HEK293 (cell line): ENCODE measurements at regions not wholly inside any gene's neighbourhood (a gene's known extent, or its start where the extent isn't known, plus 50 kb on each side); places are given as distances from the start of the nearest gene placed in this dataset.

Source experiments
- CTCF ChIA-PET: fragments of 350-600 bp; formaldehyde crosslinking; extraction: SDS; loops from one replicate; lab custom pipeline; 2021; ENCODE audit warnings: antibody characterized with exemption; lab: Yijun Ruan, JAX
- POLR2A ChIA-PET: fragments of 300-600 bp; formaldehyde crosslinking; extraction: SDS; loops from one replicate; lab custom pipeline; 2020; ENCODE audit warnings: antibody characterized with exemption, inconsistent platforms; lab: Yijun Ruan, JAX
- H3K27ac ChIP-seq: fragments of 200-500 bp; sonication (Bioruptor generic); 2 replicates; pipeline ENCODE4 v1.5.1; 2014; ENCODE audit warnings: low read depth, low read length, control low read depth, inconsistent platforms; ENCODE audit errors: extremely low read depth
- H3K36me3 ChIP-seq, 2 experiments: fragments of 200-500 bp in 1 of 2; sonication (Bioruptor generic) in 1 of 2; 1 replicate in 1 of 2; 2 replicates in 1 of 2; pipeline ENCODE4 v1.5.1; 2014 to 2017; ENCODE audit warnings: inconsistent platforms in 2 of 2, low read length in 2 of 2; ENCODE audit not compliant: control insufficient read depth in 2 of 2, insufficient read depth in 1 of 2
- H3K4me1 ChIP-seq: fragments of 200-500 bp; sonication (Bioruptor generic); 2 replicates; pipeline ENCODE4 v1.5.1; 2014; ENCODE audit warnings: mild to moderate bottlenecking, low read length, inconsistent platforms; ENCODE audit not compliant: control insufficient read depth, insufficient read depth
- H3K4me3 ChIP-seq: 2 replicates; pipeline ENCODE4 v1.5.1; 2011; ENCODE audit warnings: low read depth, mild to moderate bottlenecking, control low read depth, low read length, moderate library complexity
- H3K9me3 ChIP-seq: fragments of 200-500 bp; sonication (Bioruptor generic); 2 replicates; pipeline ENCODE4 v1.5.1; 2014; ENCODE audit warnings: low read depth, low read length, inconsistent platforms; ENCODE audit not compliant: control insufficient read depth, insufficient read depth
- GLIS1 ChIP-seq: fragments of 450-650 bp; formaldehyde crosslinking; IDR thresholded peaks from 2 replicates; pipeline ENCODE4 v1.5.1; 2016; ENCODE audit warnings: missing biosample characterization, missing genetic modification characterization
- SP7 ChIP-seq: fragments of 450-650 bp; formaldehyde crosslinking; IDR thresholded peaks from 2 replicates; pipeline ENCODE4 v1.5.1; 2016; ENCODE audit warnings: missing biosample characterization, missing genetic modification characterization
- ZFHX2 ChIP-seq: fragments of 450-650 bp; formaldehyde crosslinking; conservative IDR thresholded peaks from 2 replicates; pipeline ENCODE4 v1.5.1; 2016; ENCODE audit warnings: missing biosample characterization, missing genetic modification characterization
- ZIC2 ChIP-seq: fragments of 450-650 bp; formaldehyde crosslinking; IDR thresholded peaks from 2 replicates; pipeline ENCODE4 v1.5.1; 2016; ENCODE audit warnings: missing biosample characterization, missing genetic modification characterization
- ZNF155 ChIP-seq: fragments of 450-650 bp; formaldehyde crosslinking; IDR thresholded peaks from 2 replicates; pipeline ENCODE4 v1.5.1; 2016; ENCODE audit warnings: missing biosample characterization, missing genetic modification characterization
- ZNF16 ChIP-seq: fragments of 450-650 bp; formaldehyde crosslinking; IDR thresholded peaks from 2 replicates; pipeline ENCODE4 v1.5.1; 2016; ENCODE audit warnings: low read depth, missing biosample characterization, missing genetic modification characterization
- ZNF214 ChIP-seq: fragments of 450-650 bp; formaldehyde crosslinking; IDR thresholded peaks from 2 replicates; pipeline ENCODE4 v1.5.1; 2017; ENCODE audit warnings: missing biosample characterization, mild to moderate bottlenecking, missing genetic modification characterization, borderline replicate concordance
- ZNF221 ChIP-seq: fragments of 450-650 bp; formaldehyde crosslinking; IDR thresholded peaks from 2 replicates; pipeline ENCODE4 v1.5.1; 2017; ENCODE audit warnings: missing biosample characterization, missing genetic modification characterization, borderline replicate concordance
- ZNF23 ChIP-seq: fragments of 450-650 bp; formaldehyde crosslinking; IDR thresholded peaks from 2 replicates; pipeline ENCODE4 v1.5.1; 2016; ENCODE audit warnings: missing biosample characterization, missing genetic modification characterization, borderline replicate concordance
- ZNF274 ChIP-seq, 2 experiments: fragments of 200-500 bp in 1 of 2; fragments of 450-650 bp in 1 of 2; sonication (Bioruptor generic) in 1 of 2; formaldehyde crosslinking in 1 of 2; IDR thresholded peaks; 2 replicates each; pipeline versions ENCODE4 v1.5.1 to v1.6.1; 2014 to 2016; ENCODE audit warnings: borderline replicate concordance in 1 of 2, inconsistent platforms in 1 of 2, low read length in 1 of 2, missing biosample characterization in 1 of 2, missing genetic modification characterization in 1 of 2
- ZNF701 ChIP-seq: fragments of 450-650 bp; formaldehyde crosslinking; IDR thresholded peaks from 2 replicates; pipeline ENCODE4 v1.5.1; 2016; ENCODE audit warnings: missing biosample characterization, missing genetic modification characterization
- ZNF707 ChIP-seq: fragments of 450-650 bp; formaldehyde crosslinking; IDR thresholded peaks from 2 replicates; pipeline ENCODE4 v1.5.1; 2016; ENCODE audit warnings: missing biosample characterization, missing genetic modification characterization
- ZNF76 ChIP-seq: fragments of 450-650 bp; formaldehyde crosslinking; IDR thresholded peaks from 2 replicates; pipeline ENCODE4; 2016; ENCODE audit warnings: low read depth, missing biosample characterization, missing genetic modification characterization, borderline replicate concordance
- ZNF791 ChIP-seq: fragments of 450-650 bp; formaldehyde crosslinking; IDR thresholded peaks from 2 replicates; pipeline ENCODE4 v1.5.1; 2016; ENCODE audit warnings: missing biosample characterization, missing genetic modification characterization
- ZNF843 ChIP-seq: fragments of 450-650 bp; formaldehyde crosslinking; IDR thresholded peaks from 2 replicates; pipeline ENCODE4 v1.5.1; 2016; ENCODE audit warnings: missing biosample characterization, missing genetic modification characterization
- TF ChIP-seq, protein P1 (sequence below): fragments of 450-650 bp; IDR thresholded peaks from 2 replicates; pipeline ENCODE4 v1.5.1; 2018; ENCODE audit warnings: missing biosample characterization, mild to moderate bottlenecking, missing genetic modification characterization
- TF ChIP-seq, protein P2 (sequence below): fragments of 450-650 bp; IDR thresholded peaks from 2 replicates; pipeline ENCODE4 v1.5.1; 2018; ENCODE audit warnings: missing biosample characterization, missing genetic modification characterization
- TF ChIP-seq, protein P3 (sequence below): fragments of 450-650 bp; formaldehyde crosslinking; IDR thresholded peaks from 2 replicates; pipeline ENCODE4 v1.5.1; 2016; ENCODE audit warnings: missing biosample characterization, missing genetic modification characterization
- TF ChIP-seq, protein P4 (sequence below): fragments of 450-650 bp; formaldehyde crosslinking; IDR thresholded peaks from 2 replicates; pipeline ENCODE4 v1.5.1; 2017; ENCODE audit warnings: missing biosample characterization, missing genetic modification characterization

DNA sequence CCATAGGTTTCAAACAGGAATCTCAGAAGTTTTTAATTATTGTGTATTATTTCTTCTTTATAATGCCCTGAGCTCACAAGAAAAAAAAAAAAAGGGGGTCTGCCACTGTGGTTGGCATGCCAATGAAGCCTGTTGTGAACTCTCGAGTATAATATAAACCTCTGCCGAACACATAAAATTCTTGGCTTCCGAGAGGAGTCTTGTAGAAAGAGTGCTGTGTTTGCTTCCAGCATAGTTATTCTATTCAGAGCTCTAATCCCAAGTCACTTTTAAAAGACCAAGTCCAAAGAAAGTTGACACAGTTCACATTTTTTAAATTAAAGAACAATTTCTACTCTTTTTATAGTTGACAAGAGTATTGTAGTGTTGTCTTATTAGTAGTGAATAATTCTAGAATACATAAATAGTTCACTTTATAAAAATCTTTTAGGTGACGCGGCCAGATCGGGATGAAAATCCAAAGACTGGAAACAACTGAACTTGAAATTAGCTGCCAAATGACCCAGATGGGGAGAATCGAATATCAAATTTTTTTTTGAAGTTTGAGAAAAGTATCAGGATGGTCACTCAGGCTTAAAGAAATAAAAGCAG lies 293.2 kb downstream of the DUSP10 start (continued):
- no peak for TF ChIP-seq ZNF701
- no peak for TF ChIP-seq ZNF707 (tag by site-specific recombination)
- no peak for TF ChIP-seq ZFHX2 (tag by site-specific recombination)
- TF ChIP-seq, protein P1, sequence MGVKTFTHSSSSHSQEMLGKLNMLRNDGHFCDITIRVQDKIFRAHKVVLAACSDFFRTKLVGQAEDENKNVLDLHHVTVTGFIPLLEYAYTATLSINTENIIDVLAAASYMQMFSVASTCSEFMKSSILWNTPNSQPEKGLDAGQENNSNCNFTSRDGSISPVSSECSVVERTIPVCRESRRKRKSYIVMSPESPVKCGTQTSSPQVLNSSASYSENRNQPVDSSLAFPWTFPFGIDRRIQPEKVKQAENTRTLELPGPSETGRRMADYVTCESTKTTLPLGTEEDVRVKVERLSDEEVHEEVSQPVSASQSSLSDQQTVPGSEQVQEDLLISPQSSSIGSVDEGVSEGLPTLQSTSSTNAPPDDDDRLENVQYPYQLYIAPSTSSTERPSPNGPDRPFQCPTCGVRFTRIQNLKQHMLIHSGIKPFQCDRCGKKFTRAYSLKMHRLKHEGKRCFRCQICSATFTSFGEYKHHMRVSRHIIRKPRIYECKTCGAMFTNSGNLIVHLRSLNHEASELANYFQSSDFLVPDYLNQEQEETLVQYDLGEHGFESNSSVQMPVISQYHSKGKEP, result no peak
- TF ChIP-seq ZNF23, result no peak
- TF ChIP-seq, protein P2, sequence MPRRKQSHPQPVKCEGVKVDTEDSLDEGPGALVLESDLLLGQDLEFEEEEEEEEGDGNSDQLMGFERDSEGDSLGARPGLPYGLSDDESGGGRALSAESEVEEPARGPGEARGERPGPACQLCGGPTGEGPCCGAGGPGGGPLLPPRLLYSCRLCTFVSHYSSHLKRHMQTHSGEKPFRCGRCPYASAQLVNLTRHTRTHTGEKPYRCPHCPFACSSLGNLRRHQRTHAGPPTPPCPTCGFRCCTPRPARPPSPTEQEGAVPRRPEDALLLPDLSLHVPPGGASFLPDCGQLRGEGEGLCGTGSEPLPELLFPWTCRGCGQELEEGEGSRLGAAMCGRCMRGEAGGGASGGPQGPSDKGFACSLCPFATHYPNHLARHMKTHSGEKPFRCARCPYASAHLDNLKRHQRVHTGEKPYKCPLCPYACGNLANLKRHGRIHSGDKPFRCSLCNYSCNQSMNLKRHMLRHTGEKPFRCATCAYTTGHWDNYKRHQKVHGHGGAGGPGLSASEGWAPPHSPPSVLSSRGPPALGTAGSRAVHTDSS, result no peak
- no peak for TF ChIP-seq GLIS1 (tag by site-specific recombination)
- no peak for TF ChIP-seq ZNF214
- TF ChIP-seq SP7 (tag by site-specific recombination), result no peak
- TF ChIP-seq, protein P3, sequence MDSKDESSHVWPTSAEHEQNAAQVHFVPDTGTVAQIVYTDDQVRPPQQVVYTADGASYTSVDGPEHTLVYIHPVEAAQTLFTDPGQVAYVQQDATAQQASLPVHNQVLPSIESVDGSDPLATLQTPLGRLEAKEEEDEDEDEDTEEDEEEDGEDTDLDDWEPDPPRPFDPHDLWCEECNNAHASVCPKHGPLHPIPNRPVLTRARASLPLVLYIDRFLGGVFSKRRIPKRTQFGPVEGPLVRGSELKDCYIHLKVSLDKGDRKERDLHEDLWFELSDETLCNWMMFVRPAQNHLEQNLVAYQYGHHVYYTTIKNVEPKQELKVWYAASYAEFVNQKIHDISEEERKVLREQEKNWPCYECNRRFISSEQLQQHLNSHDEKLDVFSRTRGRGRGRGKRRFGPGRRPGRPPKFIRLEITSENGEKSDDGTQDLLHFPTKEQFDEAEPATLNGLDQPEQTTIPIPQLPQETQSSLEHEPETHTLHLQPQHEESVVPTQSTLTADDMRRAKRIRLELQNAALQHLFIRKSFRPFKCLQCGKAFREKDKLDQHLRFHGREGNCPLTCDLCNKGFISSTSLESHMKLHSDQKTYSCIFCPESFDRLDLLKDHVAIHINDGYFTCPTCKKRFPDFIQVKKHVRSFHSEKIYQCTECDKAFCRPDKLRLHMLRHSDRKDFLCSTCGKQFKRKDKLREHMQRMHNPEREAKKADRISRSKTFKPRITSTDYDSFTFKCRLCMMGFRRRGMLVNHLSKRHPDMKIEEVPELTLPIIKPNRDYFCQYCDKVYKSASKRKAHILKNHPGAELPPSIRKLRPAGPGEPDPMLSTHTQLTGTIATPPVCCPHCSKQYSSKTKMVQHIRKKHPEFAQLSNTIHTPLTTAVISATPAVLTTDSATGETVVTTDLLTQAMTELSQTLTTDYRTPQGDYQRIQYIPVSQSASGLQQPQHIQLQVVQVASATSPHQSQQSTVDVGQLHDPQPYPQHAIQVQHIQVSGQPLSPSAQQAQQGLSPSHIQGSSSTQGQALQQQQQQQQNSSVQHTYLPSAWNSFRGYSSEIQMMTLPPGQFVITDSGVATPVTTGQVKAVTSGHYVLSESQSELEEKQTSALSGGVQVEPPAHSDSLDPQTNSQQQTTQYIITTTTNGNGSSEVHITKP (tag by site-specific recombination), result no peak
- no peak for TF ChIP-seq ZNF843 (tag by site-specific recombination)
- TF ChIP-seq, protein P4, sequence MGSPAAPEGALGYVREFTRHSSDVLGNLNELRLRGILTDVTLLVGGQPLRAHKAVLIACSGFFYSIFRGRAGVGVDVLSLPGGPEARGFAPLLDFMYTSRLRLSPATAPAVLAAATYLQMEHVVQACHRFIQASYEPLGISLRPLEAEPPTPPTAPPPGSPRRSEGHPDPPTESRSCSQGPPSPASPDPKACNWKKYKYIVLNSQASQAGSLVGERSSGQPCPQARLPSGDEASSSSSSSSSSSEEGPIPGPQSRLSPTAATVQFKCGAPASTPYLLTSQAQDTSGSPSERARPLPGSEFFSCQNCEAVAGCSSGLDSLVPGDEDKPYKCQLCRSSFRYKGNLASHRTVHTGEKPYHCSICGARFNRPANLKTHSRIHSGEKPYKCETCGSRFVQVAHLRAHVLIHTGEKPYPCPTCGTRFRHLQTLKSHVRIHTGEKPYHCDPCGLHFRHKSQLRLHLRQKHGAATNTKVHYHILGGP, result no peak

DNA sequence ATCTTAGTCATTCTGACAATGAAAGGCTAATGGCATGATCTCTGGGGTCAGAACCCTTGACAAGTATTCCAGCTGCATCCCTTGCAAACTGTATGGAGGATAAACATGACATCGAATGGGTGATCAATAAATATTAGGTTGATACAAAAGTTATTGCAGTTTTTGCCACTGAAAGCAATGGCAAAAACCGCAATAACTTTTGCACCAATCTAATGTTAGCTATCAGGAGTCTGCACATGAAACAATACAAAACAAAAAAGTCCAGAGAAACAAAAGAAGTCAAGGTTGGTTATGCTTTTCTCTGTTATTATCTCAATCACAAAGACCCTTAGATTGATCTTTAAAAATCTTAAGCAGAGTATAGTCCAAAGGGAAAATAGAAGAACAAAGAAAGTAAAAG lies 292.7 kb downstream of the DUSP10 start:
- TF ChIP-seq ZNF155 (no peak), SP7 (tag by site-specific recombination) (no peak), ZIC2 (tag by site-specific recombination) (no peak), ZNF221 (no peak), ZNF76 (tag by site-specific recombination) (no peak), ZNF791 (tag by site-specific recombination) (no peak), ZNF274 (IDR thresholded peaks at IDR 0.05; ENCODE audit: low read length) (no peak), ZNF274 (tag by site-specific recombination; IDR thresholded peaks at IDR 0.05; ENCODE audit: borderline replicate concordance) (no peak), ZNF16 (tag by site-specific recombination) (no peak)
- Histone ChIP-seq H3K27ac (no peak overlapping the region), H3K9me3 (no peaks in the 10 kb centered on the region), H3K4me3 (no peak overlapping the region), H3K36me3 (no peaks in the 10 kb centered on the region), H3K4me1 (no peaks in the 10 kb centered on the region)
- ChIA-PET CTCF (interaction anchor here (0.5 to 1.6 kb wide), 2 partner anchors 13 to 34 kb away, joined by 4 to 9 read pairs; no protein-coding TSS in a partner anchor), POLR2A (no interaction called here)
